A673 (cell line): ENCODE measurements at regions not wholly inside any gene's neighbourhood (a gene's known extent, or its start where the extent isn't known, plus 50 kb on each side); places are given as distances from the start of the nearest gene placed in this dataset.

Experiments used
- BruUV-seq: library from RNA; stranded (reverse); fragments of 400-500 nt; replicated peaks from 2 replicates; lab custom pipeline; 2021; lab: Mats Ljungman, UMichigan
- CTCF ChIA-PET: fragments of 300-600 bp; sonication (Branson Sonifier 250); formaldehyde crosslinking; loops from one replicate; lab custom pipeline; 2022; ENCODE audit warnings: antibody characterized with exemption; lab: Charles Lee
- POLR2A ChIA-PET: fragments of 300-600 bp; sonication (Branson Sonifier 250); formaldehyde crosslinking; loops from one replicate; lab custom pipeline; 2022; ENCODE audit warnings: antibody characterized with exemption; ENCODE audit not compliant: low non-redundant PET; lab: Charles Lee
- DNase-seq: peaks from one replicate; pipeline ENCODE4 v3.0.0-alpha.2; 2015; ENCODE audit warnings: low spot score
- H3K27ac ChIP-seq: fragments of 200-600 bp; sonication (generic); 2 replicates; pipeline ENCODE4 v1.5.1; 2016; ENCODE audit warnings: mixed run types, low read depth, mild to moderate bottlenecking, mixed read lengths, antibody characterized with exemption, low read length; ENCODE audit not compliant: poor library complexity, severe bottlenecking
- H3K27me3 ChIP-seq: fragments of 200-600 bp; sonication (generic); replicated peaks from 2 replicates; pipeline ENCODE4 v1.6.1; 2017; ENCODE audit warnings: mixed run types, low read depth, mild to moderate bottlenecking, mixed read lengths, antibody characterized with exemption, low read length; ENCODE audit not compliant: insufficient read depth, poor library complexity
- H3K36me3 ChIP-seq: fragments of 200-600 bp; sonication (generic); 2 replicates; pipeline ENCODE4 v1.6.1; 2016; ENCODE audit warnings: mixed run types, mild to moderate bottlenecking, mixed read lengths, antibody characterized with exemption, low read length; ENCODE audit not compliant: insufficient read depth, poor library complexity, severe bottlenecking
- H3K4me1 ChIP-seq: fragments of 200-600 bp; sonication (generic); 2 replicates; pipeline ENCODE4 v1.6.1; 2017; ENCODE audit warnings: mixed run types, mild to moderate bottlenecking, mixed read lengths, antibody characterized with exemption, low read length; ENCODE audit not compliant: insufficient read depth, poor library complexity, severe bottlenecking
- H3K4me3 ChIP-seq: fragments of 200-600 bp; sonication (generic); 2 replicates; pipeline ENCODE4 v1.5.1; 2016; ENCODE audit warnings: low read depth, mixed run types, mild to moderate bottlenecking, mixed read lengths, low read length; ENCODE audit not compliant: poor library complexity, severe bottlenecking
- H3K9me3 ChIP-seq: fragments of 200-600 bp; sonication (generic); 2 replicates; pipeline ENCODE4 v1.6.1; 2016; ENCODE audit warnings: mixed run types, low read depth, mild to moderate bottlenecking, mixed read lengths, antibody characterized with exemption, low read length; ENCODE audit not compliant: poor library complexity, severe bottlenecking
- EZH2 ChIP-seq: fragments of 200-600 bp; sonication (generic); IDR thresholded peaks from 2 replicates; pipeline ENCODE4 v1.6.1; 2017; ENCODE audit warnings: borderline replicate concordance, low read depth, mild to moderate bottlenecking, mixed read lengths, antibody characterized with exemption, low read length; ENCODE audit not compliant: poor library complexity, severe bottlenecking
- intact Hi-C: fragments of 100-400 bp; cut with micrococcal nuclease; formaldehyde crosslinking; loops from one replicate; pipeline ENCODE4 v1.10.0; 2022; ENCODE audit not compliant: unreplicated experiment
- TF ChIP-seq, protein P1 (sequence below): fragments of 300-800, 200-600 bp; sonication (generic); conservative IDR thresholded peaks from 2 replicates; pipeline ENCODE4 v1.5.1; 2017; ENCODE audit warnings: low read depth, mild to moderate bottlenecking, antibody characterized with exemption, low read length, moderate library complexity, mixed read lengths

DNA sequence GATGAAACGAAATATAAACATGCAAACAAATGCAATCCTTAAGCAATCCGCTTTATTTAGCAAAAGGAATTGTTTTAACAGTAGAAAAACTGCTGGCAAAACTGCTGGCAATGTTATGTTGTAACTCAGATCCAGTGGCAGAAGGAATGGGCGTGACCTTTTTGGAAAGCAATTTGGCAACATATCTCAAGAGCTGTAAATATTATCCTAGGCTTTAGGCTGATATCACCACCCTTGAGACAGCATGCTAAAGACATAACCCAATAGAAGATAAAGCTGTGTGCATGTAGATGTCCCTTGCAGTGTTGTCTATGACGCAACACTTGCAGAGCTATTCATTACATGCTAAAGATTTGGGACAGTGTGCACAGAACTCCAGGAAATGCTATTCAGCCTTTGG lies 138.5 kb downstream of the DICER1 start:
- intact Hi-C loops, result no loop called here
- H3K9me3 ChIP-seq, result no peaks in the 10 kb centered on the region
- H3K27ac ChIP-seq, result no peak overlapping the region
- no peak overlapping the region for H3K4me3 ChIP-seq
- H3K4me1 ChIP-seq, result no peaks in the 10 kb centered on the region
- ChIA-PET POLR2A (no interaction called here), CTCF (no interaction called here)
- no peaks in the 10 kb centered on the region for H3K36me3 ChIP-seq
- no peak for DNase-seq
- no peaks in the 10 kb centered on the region for H3K27me3 ChIP-seq
- no TSS peak for BruUV-seq
- TF ChIP-seq, protein P1, sequence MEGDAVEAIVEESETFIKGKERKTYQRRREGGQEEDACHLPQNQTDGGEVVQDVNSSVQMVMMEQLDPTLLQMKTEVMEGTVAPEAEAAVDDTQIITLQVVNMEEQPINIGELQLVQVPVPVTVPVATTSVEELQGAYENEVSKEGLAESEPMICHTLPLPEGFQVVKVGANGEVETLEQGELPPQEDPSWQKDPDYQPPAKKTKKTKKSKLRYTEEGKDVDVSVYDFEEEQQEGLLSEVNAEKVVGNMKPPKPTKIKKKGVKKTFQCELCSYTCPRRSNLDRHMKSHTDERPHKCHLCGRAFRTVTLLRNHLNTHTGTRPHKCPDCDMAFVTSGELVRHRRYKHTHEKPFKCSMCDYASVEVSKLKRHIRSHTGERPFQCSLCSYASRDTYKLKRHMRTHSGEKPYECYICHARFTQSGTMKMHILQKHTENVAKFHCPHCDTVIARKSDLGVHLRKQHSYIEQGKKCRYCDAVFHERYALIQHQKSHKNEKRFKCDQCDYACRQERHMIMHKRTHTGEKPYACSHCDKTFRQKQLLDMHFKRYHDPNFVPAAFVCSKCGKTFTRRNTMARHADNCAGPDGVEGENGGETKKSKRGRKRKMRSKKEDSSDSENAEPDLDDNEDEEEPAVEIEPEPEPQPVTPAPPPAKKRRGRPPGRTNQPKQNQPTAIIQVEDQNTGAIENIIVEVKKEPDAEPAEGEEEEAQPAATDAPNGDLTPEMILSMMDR, result no peak
- no peak for TF ChIP-seq EZH2

DNA sequence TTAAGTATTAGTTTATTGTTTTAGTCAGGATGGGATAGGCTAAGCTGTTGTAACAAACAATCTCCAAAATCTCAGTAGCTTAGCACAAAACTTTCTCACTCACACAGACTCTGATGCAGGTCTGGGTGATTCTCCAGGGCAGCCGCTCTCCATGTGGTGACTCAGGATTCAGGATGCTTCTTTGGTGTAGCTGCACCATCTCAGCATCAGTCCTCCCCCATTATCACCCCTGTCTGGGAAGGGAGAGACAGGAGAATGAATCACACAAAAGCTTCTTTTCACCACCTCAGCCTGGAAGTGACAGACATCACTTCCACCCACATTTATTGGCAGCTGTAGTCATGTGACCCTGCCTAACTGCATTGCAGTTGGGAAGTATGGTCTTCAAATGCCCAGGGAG lies 142.3 kb downstream of the DICER1 start:
- H3K36me3 ChIP-seq, result no peaks in the 10 kb centered on the region
- no TSS peak for BruUV-seq
- H3K9me3 ChIP-seq, result no peaks in the 10 kb centered on the region
- DNase-seq, result no peak
- no peak overlapping the region for H3K27ac ChIP-seq
- intact Hi-C loops, result no loop called here
- no peaks in the 10 kb centered on the region for H3K27me3 ChIP-seq
- ChIA-PET POLR2A (no interaction called here), CTCF (no interaction called here)
- TF ChIP-seq EZH2, result no peak
- TF ChIP-seq, protein P1, result no peak
- H3K4me3 ChIP-seq, result no peak overlapping the region
- no peaks in the 10 kb centered on the region for H3K4me1 ChIP-seq

DNA sequence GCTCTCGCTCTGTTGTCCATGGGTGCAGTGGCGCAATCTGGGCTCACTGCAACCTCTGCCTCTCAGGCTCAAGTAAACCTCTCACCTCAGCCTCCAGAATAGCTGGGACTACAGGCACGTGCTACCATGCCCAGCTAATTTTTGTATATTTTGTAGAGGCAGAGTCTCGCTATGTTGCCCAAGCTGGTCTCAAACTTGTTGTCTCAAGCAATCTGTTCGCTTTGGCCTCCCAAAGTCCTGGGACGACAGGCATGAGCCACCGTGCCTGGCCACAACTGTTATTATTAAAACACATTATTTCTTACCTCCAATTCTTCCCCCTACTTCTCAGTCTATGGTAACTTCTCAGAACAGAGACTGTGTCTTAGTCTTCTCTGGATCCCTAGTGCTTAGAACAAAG lies 143.3 kb downstream of the DICER1 start:
- no TSS peak for BruUV-seq
- no peak overlapping the region for H3K27ac ChIP-seq
- DNase-seq, result no peak
- CTCF ChIA-PET, result no interaction called here
- H3K9me3 ChIP-seq, result no peaks in the 10 kb centered on the region
- no peak overlapping the region for H3K4me3 ChIP-seq
- TF ChIP-seq, protein P1, result no peak
- no peak for TF ChIP-seq EZH2
- intact Hi-C loops, result no loop called here
- no peaks in the 10 kb centered on the region for H3K27me3 ChIP-seq
- H3K4me1 ChIP-seq, result no peaks in the 10 kb centered on the region
- POLR2A ChIA-PET, result no interaction called here
- no peaks in the 10 kb centered on the region for H3K36me3 ChIP-seq
